SK-N-SH (cell line): ENCODE measurements at regions not wholly inside any gene's neighbourhood (a gene's known extent, or its start where the extent isn't known, plus 50 kb on each side); places are given as distances from the start of the nearest gene placed in this dataset.

Experiments used
- CTCF ChIA-PET: fragments of 300-600, 350-600 bp; formaldehyde crosslinking; extraction: SDS; loops from one replicate; lab custom pipeline; 2021; lab: Yijun Ruan, JAX
- POLR2A ChIA-PET: fragments of 350-600 bp; sonication (Branson Sonifier 250); formaldehyde crosslinking; extraction: SDS; loops from one replicate; lab custom pipeline; 2020; ENCODE audit warnings: antibody characterized with exemption, inconsistent platforms; lab: Yijun Ruan, JAX
- DNase-seq: peaks from one replicate; pipeline ENCODE4 v3.0.0; 2012
- H2AFZ ChIP-seq: fragments of 200-600 bp; sonication (generic); 2 replicates; pipeline ENCODE4 v1.8.1; 2016; ENCODE audit warnings: antibody characterized with exemption, mild to moderate bottlenecking, low read depth
- H3F3A ChIP-seq: fragments of 200-600 bp; sonication (generic); replicated peaks from 2 replicates; pipeline ENCODE3; 2016; ENCODE audit warnings: antibody characterized with exemption, mild to moderate bottlenecking; ENCODE audit not compliant: insufficient read depth
- H3K27ac ChIP-seq, 2 experiments: fragments of 200-500 bp in 1 of 2; fragments of 200-600 bp in 1 of 2; sonication (Bioruptor generic) in 1 of 2; sonication (generic), shearing (Covaris generic) in 1 of 2; 2 replicates each; pipeline versions ENCODE4 v1.5.1 to v1.6.1; 2014 to 2016; ENCODE audit warnings: low read depth in 2 of 2, inconsistent platforms in 1 of 2, low read length in 1 of 2, mild to moderate bottlenecking in 1 of 2, mixed read lengths in 1 of 2
- H3K27me3 ChIP-seq: fragments of 200-600 bp; sonication (generic), shearing (Covaris generic); 2 replicates; pipeline ENCODE4 v1.6.1; 2016; ENCODE audit warnings: mixed run types; ENCODE audit not compliant: insufficient read depth
- H3K36me3 ChIP-seq, 2 experiments: fragments of 200-500 bp in 1 of 2; fragments of 200-600 bp in 1 of 2; sonication (Bioruptor generic) in 1 of 2; sonication (generic) in 1 of 2; replicated peaks in 1 of 2; 2 replicates each; pipeline versions ENCODE3 to v1.5.1; 2014 to 2016; ENCODE audit warnings: low read length in 1 of 2, mild to moderate bottlenecking in 1 of 2; ENCODE audit not compliant: insufficient read depth in 2 of 2, control insufficient read depth in 1 of 2
- H3K4me1 ChIP-seq, 2 experiments: fragments of 200-500 bp in 1 of 2; fragments of 200-600 bp in 1 of 2; sonication (Bioruptor generic) in 1 of 2; sonication (generic), shearing (Covaris generic) in 1 of 2; 2 replicates each; pipeline versions ENCODE4 v1.5.1 to v1.6.1; 2014 to 2016; ENCODE audit warnings: low read depth in 1 of 2, low read length in 1 of 2, mixed run types in 1 of 2; ENCODE audit not compliant: insufficient read depth in 2 of 2, control insufficient read depth in 1 of 2
- H3K4me2 ChIP-seq: fragments of 200-600 bp; sonication (generic), shearing (Covaris generic); 2 replicates; pipeline ENCODE4 v1.6.1; 2017; ENCODE audit warnings: mixed run types
- H3K4me3 ChIP-seq, 2 experiments: fragments of 200-500 bp in 1 of 2; fragments of 200-600 bp in 1 of 2; sonication (Bioruptor generic) in 1 of 2; sonication (generic), shearing (Covaris generic) in 1 of 2; 2 replicates each; pipeline versions ENCODE4 v1.5.1 to v1.8.1; 2014 to 2016; ENCODE audit warnings: low read depth in 2 of 2, inconsistent platforms in 1 of 2, low read length in 1 of 2, mild to moderate bottlenecking in 1 of 2, mixed read lengths in 1 of 2, moderate library complexity in 1 of 2
- H3K79me2 ChIP-seq: fragments of 200-600 bp; sonication (generic); 2 replicates; pipeline ENCODE4 v1.8.1; 2017; ENCODE audit warnings: mild to moderate bottlenecking; ENCODE audit not compliant: insufficient read depth
- H3K9ac ChIP-seq: fragments of 200-600 bp; sonication (generic); 2 replicates; pipeline ENCODE4 v1.6.1; 2017; ENCODE audit warnings: mixed run types
- H3K9me2 ChIP-seq: fragments of 200-600 bp; sonication (generic); 2 replicates; pipeline ENCODE4 v1.6.1; 2017; ENCODE audit warnings: mixed run types
- H3K9me3 ChIP-seq: fragments of 200-600 bp; sonication (generic); 2 replicates; pipeline ENCODE4 v1.6.1; 2017; ENCODE audit warnings: mixed run types, mild to moderate bottlenecking, moderate library complexity
- H4K20me1 ChIP-seq: fragments of 200-600 bp; sonication (generic); 2 replicates; pipeline ENCODE4 v1.6.1; 2017; ENCODE audit warnings: mild to moderate bottlenecking, mixed run types; ENCODE audit not compliant: insufficient read depth
- CHD2 ChIP-seq: fragments of 150-350 bp; IDR thresholded peaks from 2 replicates; pipeline ENCODE4 v1.6.1; 2018; ENCODE audit warnings: low read length; ENCODE audit not compliant: partially characterized antibody
- ELF1 ChIP-seq: IDR thresholded peaks from 2 replicates; pipeline ENCODE4 v1.4.0; 2012
- EP300 ChIP-seq, 2 experiments: IDR thresholded peaks; 2 replicates each; pipeline versions ENCODE4 v1.4.0 to v1.6.1; 2012; ENCODE audit warnings: borderline replicate concordance in 1 of 2, low read depth in 1 of 2, low read length in 1 of 2
- FOSL2 ChIP-seq: IDR thresholded peaks from 2 replicates; pipeline ENCODE4 v1.4.0; 2012; ENCODE audit warnings: low read depth, mild to moderate bottlenecking, moderate library complexity, borderline replicate concordance
- JUND ChIP-seq: IDR thresholded peaks from 2 replicates; pipeline ENCODE4 v1.4.0; 2012
- MEF2A ChIP-seq: IDR thresholded peaks from 2 replicates; pipeline ENCODE4 v1.4.0; 2012; ENCODE audit warnings: low read depth, borderline replicate concordance
- MXI1 ChIP-seq: IDR thresholded peaks from 2 replicates; pipeline ENCODE4 v1.6.1; 2012; ENCODE audit warnings: mild to moderate bottlenecking, low read depth, low read length, improper control_type of control experiment
- NFIC ChIP-seq: IDR thresholded peaks from 2 replicates; pipeline ENCODE4 v1.4.0; 2012; ENCODE audit warnings: borderline replicate concordance
- NRF1 ChIP-seq: IDR thresholded peaks from 2 replicates; pipeline ENCODE4 v1.6.1; 2012; ENCODE audit warnings: low read depth, mild to moderate bottlenecking, low read length
- POLR2AphosphoS5 ChIP-seq: IDR thresholded peaks from 2 replicates; pipeline ENCODE4 v1.6.1; 2012; ENCODE audit warnings: low read depth, low read length
- RFX5 ChIP-seq: IDR thresholded peaks from 2 replicates; pipeline ENCODE4 v1.6.1; 2012; ENCODE audit warnings: mild to moderate bottlenecking, improper control_type of control experiment, low read length
- TCF12 ChIP-seq: IDR thresholded peaks from 2 replicates; pipeline ENCODE4 v1.4.0; 2012
- YY1 ChIP-seq: IDR thresholded peaks from 2 replicates; pipeline ENCODE4 v1.4.0; 2012; ENCODE audit warnings: low read depth, mild to moderate bottlenecking
- WGBS: methylation state at CpG from one replicate; pipeline ENCODE4 v1.1.6; 2017; ENCODE audit warnings: low lambda C conversion rate; 5-methylcytosine and 5-hydroxymethylcytosine counted together
- TF ChIP-seq, protein P1 (sequence below): IDR thresholded peaks from 2 replicates; pipeline ENCODE4 v1.4.0; 2012; ENCODE audit warnings: low read depth
- TF ChIP-seq, protein P2 (sequence below): IDR thresholded peaks from 2 replicates; pipeline ENCODE4 v1.4.0; 2012; ENCODE audit warnings: low read depth, borderline replicate concordance

GRCh38 chr12:19979584-19979983 is 388.8 kb upstream of the PDE3A start:
- TF ChIP-seq POLR2AphosphoS5 = no peak
- TF ChIP-seq, protein P1, sequence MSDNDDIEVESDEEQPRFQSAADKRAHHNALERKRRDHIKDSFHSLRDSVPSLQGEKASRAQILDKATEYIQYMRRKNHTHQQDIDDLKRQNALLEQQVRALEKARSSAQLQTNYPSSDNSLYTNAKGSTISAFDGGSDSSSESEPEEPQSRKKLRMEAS = no peak
- TF ChIP-seq RFX5 = no peak
- no peak for TF ChIP-seq MEF2A
- TF ChIP-seq ELF1 = no peak
- no peak for TF ChIP-seq JUND
- no peak for TF ChIP-seq YY1
- TF ChIP-seq, protein P2, sequence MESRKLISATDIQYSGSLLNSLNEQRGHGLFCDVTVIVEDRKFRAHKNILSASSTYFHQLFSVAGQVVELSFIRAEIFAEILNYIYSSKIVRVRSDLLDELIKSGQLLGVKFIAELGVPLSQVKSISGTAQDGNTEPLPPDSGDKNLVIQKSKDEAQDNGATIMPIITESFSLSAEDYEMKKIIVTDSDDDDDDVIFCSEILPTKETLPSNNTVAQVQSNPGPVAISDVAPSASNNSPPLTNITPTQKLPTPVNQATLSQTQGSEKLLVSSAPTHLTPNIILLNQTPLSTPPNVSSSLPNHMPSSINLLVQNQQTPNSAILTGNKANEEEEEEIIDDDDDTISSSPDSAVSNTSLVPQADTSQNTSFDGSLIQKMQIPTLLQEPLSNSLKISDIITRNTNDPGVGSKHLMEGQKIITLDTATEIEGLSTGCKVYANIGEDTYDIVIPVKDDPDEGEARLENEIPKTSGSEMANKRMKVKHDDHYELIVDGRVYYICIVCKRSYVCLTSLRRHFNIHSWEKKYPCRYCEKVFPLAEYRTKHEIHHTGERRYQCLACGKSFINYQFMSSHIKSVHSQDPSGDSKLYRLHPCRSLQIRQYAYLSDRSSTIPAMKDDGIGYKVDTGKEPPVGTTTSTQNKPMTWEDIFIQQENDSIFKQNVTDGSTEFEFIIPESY = no peak
- TF ChIP-seq, all 33 proteins: peak for 0
- H3K9ac ChIP-seq = no peak overlapping the region
- CTCF ChIA-PET = no interaction called here
- no peak overlapping the region for H3K4me3 ChIP-seq
- no peaks in the 10 kb centered on the region for H3K36me3 ChIP-seq
- no peaks in the 10 kb centered on the region; a peak in 1 of 4 replicates for H3K4me1 ChIP-seq
- H4K20me1 ChIP-seq = no peaks in the 10 kb centered on the region
- H3K27ac ChIP-seq = no peak overlapping the region
- no peaks in the 10 kb centered on the region for H3K9me3 ChIP-seq
- no peak overlapping the region for H2AFZ ChIP-seq
- no peaks in the 10 kb centered on the region for H3F3A ChIP-seq
- no peaks in the 10 kb centered on the region for H3K9me2 ChIP-seq
- no peak overlapping the region for H3K4me2 ChIP-seq
- whole genome bisulfite sequencing = 90% methylated on average over 3 of the region's 3 CpGs
- no peak for DNase-seq
- H3K27me3 ChIP-seq = no peaks in the 10 kb centered on the region
- no peaks in the 10 kb centered on the region for H3K79me2 ChIP-seq
- POLR2A ChIA-PET = no interaction called here

DNA sequence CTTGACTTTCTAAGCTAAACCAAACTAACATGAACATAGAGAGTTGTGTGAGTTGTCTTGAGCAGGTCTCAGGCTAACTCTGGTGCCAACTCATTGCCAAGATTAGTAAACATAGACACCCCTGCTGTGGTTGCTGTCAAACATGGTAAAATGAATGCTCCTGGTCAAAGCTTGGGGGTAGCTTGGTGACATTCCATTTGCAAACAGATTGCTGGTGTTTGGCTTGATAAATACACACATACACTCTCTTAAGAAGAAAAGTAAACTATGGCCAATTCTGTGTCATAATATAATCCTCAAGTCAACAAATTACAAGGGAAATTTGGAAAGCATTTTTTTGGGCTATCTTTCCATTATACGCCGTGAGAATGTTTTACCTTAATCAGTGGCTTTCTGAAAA is 386.4 kb upstream of the PDE3A start:
- POLR2A ChIA-PET = no interaction called here
- no peaks in the 10 kb centered on the region for H3K9me3 ChIP-seq
- 90% methylated on average over 2 of the region's 2 CpGs for WGBS
- no peaks in the 10 kb centered on the region for H4K20me1 ChIP-seq
- H3K9ac ChIP-seq = no peak overlapping the region
- H3K4me1 ChIP-seq = no peaks in the 10 kb centered on the region; a peak in 1 of 4 replicates
- no peak overlapping the region for H2AFZ ChIP-seq
- H3K79me2 ChIP-seq = no peaks in the 10 kb centered on the region
- H3K27me3 ChIP-seq = no peaks in the 10 kb centered on the region
- CTCF ChIA-PET = interaction anchor here (1.3 kb wide), 1 partner anchor 65 kb away, joined by 4 read pairs; no protein-coding TSS in a partner anchor
- no peaks in the 10 kb centered on the region for H3K9me2 ChIP-seq
- H3F3A ChIP-seq = no peaks in the 10 kb centered on the region
- H3K36me3 ChIP-seq = no peaks in the 10 kb centered on the region
- TF ChIP-seq, protein P1 = no peak
- TF ChIP-seq CHD2 = no peak
- no peak overlapping the region for H3K4me2 ChIP-seq
- DNase-seq = no peak
- no peak overlapping the region for H3K27ac ChIP-seq
- no peak overlapping the region for H3K4me3 ChIP-seq

DNA sequence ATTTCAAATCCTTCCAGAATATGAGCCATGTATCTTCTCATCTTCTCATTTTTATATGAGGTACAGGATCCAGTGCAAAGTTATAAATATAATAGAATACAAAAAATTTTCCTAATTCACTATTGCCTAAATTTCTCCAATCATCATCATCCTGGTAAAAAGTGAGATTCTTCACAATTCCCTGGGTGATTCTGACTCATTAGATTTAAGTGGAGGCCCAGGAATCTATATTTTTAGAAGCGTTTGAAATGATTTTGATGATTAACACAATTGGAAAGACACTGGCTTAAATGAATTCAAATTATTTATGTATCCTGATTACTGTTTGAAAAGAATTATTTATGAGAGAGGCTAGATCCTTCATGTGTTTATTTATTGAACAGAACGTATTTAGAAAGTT is 380.3 kb upstream of the PDE3A start:
- H4K20me1 ChIP-seq = no peaks in the 10 kb centered on the region
- peaks cover 0 to 20% of the 10 kb centered on the region in 2 experiments; a peak in 2 of 4 replicates for H3K4me1 ChIP-seq
- no peaks in the 10 kb centered on the region for H3K79me2 ChIP-seq
- no peak overlapping the region for H2AFZ ChIP-seq
- H3K9ac ChIP-seq = no peak overlapping the region
- no peak overlapping the region for H3K4me3 ChIP-seq
- H3K9me3 ChIP-seq = no peaks in the 10 kb centered on the region
- H3K27ac ChIP-seq = peak overlapping the region in 1 of 2 experiments; percentile 71; a peak in 1 of 4 replicates
- POLR2A ChIA-PET = interaction anchor here (1.1 kb wide), 1 partner anchor 185 kb away, joined by 3 read pairs; no protein-coding TSS in a partner anchor
- TF ChIP-seq FOSL2 (no peak), NFIC (no peak), CHD2 (no peak), EP300 (IDR thresholded peaks at IDR 0.05; ENCODE audit: borderline replicate concordance in 1 of 2, low read depth in 1 of 2, low read length in 1 of 2) (no peak), TCF12 (no peak), NRF1 (no peak), MXI1 (no peak)
- TF ChIP-seq, protein P2 = no peak
- H3K27me3 ChIP-seq = no peaks in the 10 kb centered on the region
- DNase-seq = no peak
- no peak overlapping the region for H3K4me2 ChIP-seq
- CTCF ChIA-PET = interaction anchor here (0.9 kb wide), 2 partner anchors 14 to 25 kb away, joined by 3 read pairs; no protein-coding TSS in a partner anchor
- WGBS = 67% methylated on average over 2 of the region's 2 CpGs
- H3F3A ChIP-seq = peaks cover 9% of the 10 kb centered on the region
- H3K9me2 ChIP-seq = no peaks in the 10 kb centered on the region
- H3K36me3 ChIP-seq = no peaks in the 10 kb centered on the region
